ENCODE measurements at regions not wholly inside any gene's neighbourhood (a gene's known extent, or its start where the extent isn't known, plus 50 kb on each side); places are given as distances from the start of the nearest gene placed in this dataset.

- TF ChIP-seq, protein P1, sequence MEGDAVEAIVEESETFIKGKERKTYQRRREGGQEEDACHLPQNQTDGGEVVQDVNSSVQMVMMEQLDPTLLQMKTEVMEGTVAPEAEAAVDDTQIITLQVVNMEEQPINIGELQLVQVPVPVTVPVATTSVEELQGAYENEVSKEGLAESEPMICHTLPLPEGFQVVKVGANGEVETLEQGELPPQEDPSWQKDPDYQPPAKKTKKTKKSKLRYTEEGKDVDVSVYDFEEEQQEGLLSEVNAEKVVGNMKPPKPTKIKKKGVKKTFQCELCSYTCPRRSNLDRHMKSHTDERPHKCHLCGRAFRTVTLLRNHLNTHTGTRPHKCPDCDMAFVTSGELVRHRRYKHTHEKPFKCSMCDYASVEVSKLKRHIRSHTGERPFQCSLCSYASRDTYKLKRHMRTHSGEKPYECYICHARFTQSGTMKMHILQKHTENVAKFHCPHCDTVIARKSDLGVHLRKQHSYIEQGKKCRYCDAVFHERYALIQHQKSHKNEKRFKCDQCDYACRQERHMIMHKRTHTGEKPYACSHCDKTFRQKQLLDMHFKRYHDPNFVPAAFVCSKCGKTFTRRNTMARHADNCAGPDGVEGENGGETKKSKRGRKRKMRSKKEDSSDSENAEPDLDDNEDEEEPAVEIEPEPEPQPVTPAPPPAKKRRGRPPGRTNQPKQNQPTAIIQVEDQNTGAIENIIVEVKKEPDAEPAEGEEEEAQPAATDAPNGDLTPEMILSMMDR (IDR thresholded peaks at IDR 0.05) = no peak
- no peak for TF ChIP-seq POLR2A (IDR thresholded peaks at IDR 0.05)
Observed at GRCh38 chr6:150697515-150697914, 97.8 kb downstream of the PLEKHG1 start.
